Gastroesophageal sphincter (tissue), 3 donors: ENCODE measurements at regions not wholly inside any gene's neighbourhood (a gene's known extent, or its start where the extent isn't known, plus 50 kb on each side); places are given as distances from the start of the nearest gene placed in this dataset.

Experiments used
- CTCF ChIP-seq, 4 experiments: fragments of 200-600 bp in 2 of 4; fragments of 450-650 bp in 2 of 4; sonication (generic) in 1 of 4; IDR thresholded peaks; one replicate each; pipeline ENCODE4 v1.5.1; 2017 to 2019; ENCODE audit warnings: antibody characterized with exemption in 4 of 4, mild to moderate bottlenecking in 2 of 4, moderate library complexity in 2 of 4
- EP300 ChIP-seq: sonication (generic); formaldehyde crosslinking; IDR thresholded peaks from one replicate; pipeline ENCODE4 v1.6.1; 2017; ENCODE audit warnings: antibody characterized with exemption, mild to moderate bottlenecking
- POLR2A ChIP-seq, 2 donors: fragments of 450-650 bp; IDR thresholded peaks; one replicate each; pipeline ENCODE4 v1.6.1; 2017; ENCODE audit warnings: antibody characterized with exemption in 2 of 2, mild to moderate bottlenecking in 2 of 2, moderate library complexity in 1 of 2
- POLR2AphosphoS5 ChIP-seq: sonication (generic); formaldehyde crosslinking; IDR thresholded peaks from one replicate; pipeline ENCODE4 v1.6.1; 2017; ENCODE audit warnings: antibody characterized with exemption

GRCh38 chr6:165930668-165931214 lies 236.9 kb downstream of the TBXT start:
- no peak for TF ChIP-seq EP300
- TF ChIP-seq CTCF (IDR thresholded peaks at IDR 0.05): no peak
- no peak for TF ChIP-seq POLR2A (IDR thresholded peaks at IDR 0.05)
- no peak for TF ChIP-seq POLR2AphosphoS5
